Lower leg skin (tissue), 4 donors: ENCODE measurements at regions not wholly inside any gene's neighbourhood (a gene's known extent, or its start where the extent isn't known, plus 50 kb on each side); places are given as distances from the start of the nearest gene placed in this dataset.

Experiments used
- DNase-seq, 2 donors: peaks; one replicate each; pipeline ENCODE4 v3.0.0-alpha.2; 2019; ENCODE audit warnings: low spot score in 2 of 2
- H3K4me3 ChIP-seq: fragments of 200-600 bp; sonication (generic); 2 replicates; pipeline ENCODE4 v1.5.1; 2017; ENCODE audit warnings: mild to moderate bottlenecking, low read depth; ENCODE audit not compliant: poor library complexity, severe bottlenecking
- POLR2A ChIP-seq, 2 donors: fragments of 450-650 bp; IDR thresholded peaks; one replicate each; pipeline ENCODE4 v1.6.1; 2016 to 2017; ENCODE audit warnings: antibody characterized with exemption in 2 of 2, mild to moderate bottlenecking in 1 of 2, moderate library complexity in 1 of 2
- WGBS, 2 donors: methylation state at CpG; one replicate each; pipeline ENCODE4 v1.1.5; 2018; 5-methylcytosine and 5-hydroxymethylcytosine counted together
- intact Hi-C: fragments of 100-400 bp; cut with DNase I; formaldehyde crosslinking; loops from one replicate; pipeline ENCODE4 v1.15.0; 2023; ENCODE audit warnings: low total_unique reads
- TF ChIP-seq, protein P1 (sequence below), 3 donors: fragments of 450-650 bp; IDR thresholded peaks; one replicate each; pipeline ENCODE4 v1.5.1; 2016; ENCODE audit warnings: antibody characterized with exemption in 3 of 3, mild to moderate bottlenecking in 3 of 3, moderate library complexity in 2 of 3

DNA sequence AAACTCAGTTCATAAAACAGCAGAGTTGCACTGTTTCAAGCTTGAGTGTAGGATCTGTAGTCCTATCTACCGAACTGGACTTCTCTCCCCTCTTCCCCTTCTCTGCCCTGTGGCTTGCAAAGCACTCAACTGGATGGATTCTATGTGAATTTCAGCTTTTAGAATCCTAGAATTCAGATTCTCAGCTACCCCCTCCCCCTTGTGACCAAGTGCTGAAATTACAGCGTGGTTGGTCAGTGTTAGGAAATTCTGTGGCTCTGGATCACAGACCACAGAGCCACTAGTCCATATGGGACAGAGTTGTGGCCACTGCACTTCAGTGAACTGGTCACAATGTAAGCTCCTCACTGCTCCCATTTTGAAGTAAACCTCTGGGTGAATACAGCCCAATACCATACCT is 64.6 kb upstream of the TRPC5 start:
- no peak for DNase-seq
- H3K4me3 ChIP-seq, result no peak overlapping the region
- intact Hi-C loops, result no loop called here
- TF ChIP-seq, protein P1, sequence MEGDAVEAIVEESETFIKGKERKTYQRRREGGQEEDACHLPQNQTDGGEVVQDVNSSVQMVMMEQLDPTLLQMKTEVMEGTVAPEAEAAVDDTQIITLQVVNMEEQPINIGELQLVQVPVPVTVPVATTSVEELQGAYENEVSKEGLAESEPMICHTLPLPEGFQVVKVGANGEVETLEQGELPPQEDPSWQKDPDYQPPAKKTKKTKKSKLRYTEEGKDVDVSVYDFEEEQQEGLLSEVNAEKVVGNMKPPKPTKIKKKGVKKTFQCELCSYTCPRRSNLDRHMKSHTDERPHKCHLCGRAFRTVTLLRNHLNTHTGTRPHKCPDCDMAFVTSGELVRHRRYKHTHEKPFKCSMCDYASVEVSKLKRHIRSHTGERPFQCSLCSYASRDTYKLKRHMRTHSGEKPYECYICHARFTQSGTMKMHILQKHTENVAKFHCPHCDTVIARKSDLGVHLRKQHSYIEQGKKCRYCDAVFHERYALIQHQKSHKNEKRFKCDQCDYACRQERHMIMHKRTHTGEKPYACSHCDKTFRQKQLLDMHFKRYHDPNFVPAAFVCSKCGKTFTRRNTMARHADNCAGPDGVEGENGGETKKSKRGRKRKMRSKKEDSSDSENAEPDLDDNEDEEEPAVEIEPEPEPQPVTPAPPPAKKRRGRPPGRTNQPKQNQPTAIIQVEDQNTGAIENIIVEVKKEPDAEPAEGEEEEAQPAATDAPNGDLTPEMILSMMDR (IDR thresholded peaks at IDR 0.05), result no peak
- TF ChIP-seq POLR2A (IDR thresholded peaks at IDR 0.05), result no peak
- WGBS, 2 donors, result 39 to 45% methylated on average over 2 of the region's 2 CpGs

DNA sequence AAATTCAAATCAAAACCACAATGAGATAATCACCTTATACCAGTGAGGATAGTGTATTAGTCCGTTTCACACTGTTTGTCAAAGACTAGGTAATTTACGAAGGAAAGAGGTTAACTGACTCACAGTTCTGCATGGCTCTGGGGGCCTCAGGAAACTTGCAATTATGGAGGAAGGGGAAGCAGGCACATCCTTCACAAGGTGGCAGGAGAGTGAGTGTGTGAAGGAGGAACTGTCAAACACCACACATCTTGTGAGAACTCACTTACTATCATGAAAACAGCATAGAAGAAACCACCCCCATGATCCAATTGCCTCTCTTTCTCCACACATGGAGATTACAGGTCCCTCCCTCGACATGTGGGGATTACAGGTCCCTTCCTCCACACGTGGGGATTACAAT is 54.7 kb upstream of the TRPC5 start:
- DNase-seq, result no peak
- no peak for TF ChIP-seq POLR2A (IDR thresholded peaks at IDR 0.05)
- TF ChIP-seq, protein P1 (IDR thresholded peaks at IDR 0.05), result no peak
- intact Hi-C loops, result no loop called here
- no peak overlapping the region for H3K4me3 ChIP-seq
- WGBS, 2 donors, result 53% methylated on average over 4 of the region's 4 CpGs
